SKM-1 (cell line): ENCODE measurements at regions not wholly inside any gene's neighbourhood (a gene's known extent, or its start where the extent isn't known, plus 50 kb on each side); places are given as distances from the start of the nearest gene placed in this dataset.
"Not testable (repeated sequence)": the region's sequence is repeated elsewhere in the genome, so short reads cannot be mapped to it uniquely, and the experiment has no call there.

Experiments
- DNase-seq: peaks from one replicate; lab custom pipeline; 2025; ENCODE audit not compliant: unreplicated experiment; lab: John Stamatoyannopoulos, UW

DNA sequence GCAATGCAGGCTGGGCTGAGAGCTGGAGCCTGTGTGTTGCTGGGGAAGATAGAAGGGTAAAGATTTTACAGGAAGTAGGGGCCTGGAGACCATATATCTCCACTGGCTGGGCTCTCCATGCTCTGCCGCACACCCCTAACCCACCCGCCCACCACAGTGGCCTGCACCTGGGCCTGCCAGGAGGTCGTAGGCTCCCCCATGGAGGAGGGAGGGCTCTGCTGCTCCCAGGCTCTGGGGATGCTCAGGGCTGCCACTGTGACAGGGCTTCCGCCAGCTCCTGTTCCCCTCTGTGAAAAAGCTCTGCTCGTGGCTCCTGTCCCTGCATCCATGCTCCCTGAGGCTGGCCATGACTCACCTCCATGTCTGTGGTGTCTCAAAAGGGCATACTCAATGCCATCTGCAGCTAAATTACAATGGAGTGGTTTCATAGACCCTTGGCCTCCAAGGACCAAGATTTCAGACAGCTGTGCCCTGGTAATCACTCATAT is 106.0 kb downstream of the CXCL12 start:
- DNase-seq = no peak

DNA sequence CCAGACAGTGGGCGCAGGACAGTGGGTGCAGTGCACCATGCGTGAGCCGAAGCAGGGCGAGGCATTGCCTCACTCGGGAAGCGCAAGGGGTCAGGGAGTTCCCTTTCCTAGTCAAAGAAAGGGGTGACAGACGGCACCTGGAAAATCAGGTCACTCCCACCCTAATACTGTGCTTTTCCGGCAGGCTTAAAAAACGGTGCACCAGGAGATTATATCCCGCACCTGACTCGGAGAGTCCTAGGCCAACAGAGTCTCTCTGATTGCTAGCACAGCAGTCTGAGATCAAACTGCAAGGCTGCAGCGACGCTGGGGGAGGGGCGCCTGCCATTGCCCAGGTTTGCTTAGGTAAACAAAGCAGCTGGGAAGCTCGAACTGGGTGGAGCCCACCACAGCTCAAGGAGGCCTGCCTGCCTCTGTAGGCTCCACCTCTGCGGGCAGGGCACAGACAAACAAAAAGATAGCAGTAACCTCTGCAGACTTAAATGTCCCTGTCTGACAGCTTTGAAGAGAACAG is 116.4 kb downstream of the CXCL12 start:
- not testable (repeated sequence) for DNase-seq

GRCh38 chr10:44267007-44267406 is 117.9 kb downstream of the CXCL12 start:
- no peak for DNase-seq

GRCh38 chr10:44264244-44264643 is 120.7 kb downstream of the CXCL12 start:
- no peak for DNase-seq

GRCh38 chr10:44263771-44264170 is 121.1 kb downstream of the CXCL12 start:
- no peak for DNase-seq

DNA sequence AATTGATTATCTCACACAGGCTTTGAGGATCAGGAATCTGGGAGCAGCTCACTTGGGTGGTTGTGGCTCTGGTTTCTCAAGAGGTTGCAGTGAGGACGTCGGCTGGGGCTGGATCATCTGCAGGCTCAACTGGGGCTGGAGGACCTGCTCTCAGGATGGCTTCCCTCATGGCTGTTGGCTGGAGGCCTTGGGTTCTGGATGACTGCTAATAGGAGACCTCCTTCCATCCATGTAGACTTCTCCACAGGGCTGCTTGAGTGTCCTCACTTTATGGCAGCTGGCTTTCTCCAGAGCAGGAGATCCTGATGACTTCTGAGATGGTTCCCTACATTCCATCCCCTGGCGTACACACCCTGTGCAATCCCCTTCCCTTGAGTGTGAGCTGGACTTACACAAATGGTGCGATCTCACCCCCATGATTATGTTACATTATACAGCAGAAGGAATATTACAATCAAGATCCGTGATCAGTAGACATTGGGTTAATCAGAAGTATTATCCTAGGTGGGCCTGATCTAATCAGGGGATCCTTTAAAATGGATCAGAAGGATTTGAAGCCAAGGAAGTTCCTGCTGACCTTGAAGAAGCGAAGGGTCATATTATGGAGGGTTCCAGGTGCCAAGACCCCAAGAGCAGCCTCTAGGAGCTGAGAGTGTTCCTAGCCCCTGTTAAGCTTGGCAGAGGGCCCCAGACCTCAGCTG is 122.2 kb downstream of the CXCL12 start:
- DNase-seq = no peak

- no peak for DNase-seq
These were observed 123.0 kb downstream of the CXCL12 start for GRCh38 chr10:44261710-44262455.

DNA sequence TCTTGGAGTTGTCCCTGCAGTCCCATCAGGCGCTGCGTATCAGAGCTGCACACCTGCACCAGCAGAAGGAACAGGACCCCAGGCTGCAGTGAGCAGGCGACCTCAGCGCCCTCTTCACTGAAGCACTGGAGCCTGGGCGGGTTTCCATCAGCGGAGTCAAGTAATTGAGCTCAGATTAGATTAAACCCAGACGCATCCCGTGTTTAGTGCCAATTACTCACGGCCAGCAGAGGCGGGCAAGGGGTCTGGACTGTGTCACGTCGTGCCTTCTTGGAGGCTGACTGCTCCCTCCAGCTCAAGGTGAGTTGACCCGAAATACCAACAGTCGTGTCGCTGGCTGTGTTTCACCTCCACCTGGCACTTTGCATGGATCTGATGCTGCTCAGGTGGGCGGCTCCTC is 123.6 kb downstream of the CXCL12 start:
- no peak for DNase-seq

DNA sequence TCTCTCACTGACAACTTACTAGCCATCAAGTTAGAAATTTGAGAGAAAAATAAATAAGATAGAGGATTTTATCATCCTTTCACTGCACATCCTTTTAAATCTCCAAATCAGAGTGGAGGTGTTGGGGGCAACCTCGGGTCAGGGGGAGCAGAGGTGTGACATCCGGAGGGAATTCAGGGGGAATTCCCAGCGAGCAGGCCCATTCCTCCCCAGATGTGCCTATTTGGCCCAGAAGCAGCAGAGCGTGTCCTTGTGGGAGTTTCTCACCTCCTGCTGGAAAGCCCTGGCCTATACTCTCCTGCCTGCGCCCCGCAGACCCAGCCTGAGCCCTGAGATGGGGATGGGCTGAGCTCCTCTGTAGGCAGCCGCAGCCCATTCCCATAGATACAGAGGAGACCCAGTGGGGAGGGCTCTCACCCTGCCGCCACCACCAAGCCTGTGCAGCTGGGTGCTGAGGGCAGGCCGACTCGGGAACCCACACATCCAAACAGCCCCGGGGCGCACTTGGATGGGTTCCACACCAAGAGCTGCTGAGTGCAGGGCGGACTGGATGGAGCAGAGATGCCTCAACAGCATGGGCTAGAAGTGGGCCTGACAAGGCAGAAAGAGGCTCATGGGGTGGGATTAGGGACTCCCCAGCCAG is 124.5 kb downstream of the CXCL12 start:
- DNase-seq = no peak

GRCh38 chr10:44259090-44259874 is 125.6 kb downstream of the CXCL12 start:
- DNase-seq = no peak

- no peak for DNase-seq
These were observed 126.3 kb downstream of the CXCL12 start for GRCh38 chr10:44258460-44259089.

DNA sequence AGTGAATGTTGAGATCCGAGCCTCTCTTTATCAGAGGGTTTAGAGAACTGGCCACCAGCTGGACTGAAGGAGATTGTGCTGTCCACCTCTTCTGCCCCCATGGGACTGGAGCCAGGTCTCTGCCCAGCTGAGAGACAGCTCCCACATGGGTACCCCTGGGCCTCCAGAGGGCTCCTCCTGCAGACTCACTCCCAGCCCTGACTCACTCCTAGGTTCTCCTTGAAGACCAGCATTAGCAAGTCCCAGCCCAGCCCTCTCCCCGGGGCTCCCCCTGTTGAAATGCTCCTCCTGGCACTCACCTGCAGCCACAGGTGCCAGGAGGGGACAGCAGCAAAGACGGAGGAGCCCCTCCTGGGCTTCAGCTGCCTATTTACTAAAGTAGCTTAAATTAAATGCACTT is 126.9 kb downstream of the CXCL12 start:
- DNase-seq = no peak

DNA sequence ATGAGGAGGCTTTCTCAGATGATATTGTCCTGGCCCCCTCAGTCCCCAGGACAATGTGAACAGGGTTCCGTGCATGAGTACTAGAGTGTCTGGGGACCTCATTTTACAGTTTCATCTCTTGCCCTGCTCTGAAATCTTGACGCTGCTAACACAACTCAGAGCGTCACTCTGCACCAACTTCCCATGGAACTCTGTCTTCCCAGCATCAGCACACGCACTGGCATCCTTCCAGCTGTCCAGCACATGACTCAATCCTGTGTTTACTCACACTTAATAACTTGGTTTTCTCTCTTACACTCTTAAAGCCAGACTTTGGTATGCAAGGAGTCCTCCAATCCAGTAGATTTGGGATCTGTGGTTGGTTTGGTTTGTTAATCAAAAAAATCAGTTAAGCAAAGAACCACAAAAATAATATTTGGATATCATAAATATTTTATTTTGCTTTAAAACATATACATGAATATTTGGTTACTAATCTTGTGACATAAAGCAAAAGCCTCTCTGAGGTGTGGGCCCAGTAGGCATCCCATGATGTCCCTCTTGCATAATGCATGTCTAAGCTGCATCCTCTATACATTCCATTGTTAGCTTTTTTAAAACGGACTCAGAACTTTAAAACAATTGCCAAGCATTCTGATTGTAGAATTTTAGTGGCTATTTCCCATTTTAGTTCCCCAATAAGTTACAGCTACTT is 131.0 kb downstream of the CXCL12 start:
- DNase-seq = no peak

- not testable (repeated sequence) for DNase-seq
These were observed 132.3 kb downstream of the CXCL12 start for GRCh38 chr10:44252631-44253030.

- DNase-seq = not testable (repeated sequence)
These were observed 135.0 kb downstream of the CXCL12 start for GRCh38 chr10:44249933-44250332.

DNA sequence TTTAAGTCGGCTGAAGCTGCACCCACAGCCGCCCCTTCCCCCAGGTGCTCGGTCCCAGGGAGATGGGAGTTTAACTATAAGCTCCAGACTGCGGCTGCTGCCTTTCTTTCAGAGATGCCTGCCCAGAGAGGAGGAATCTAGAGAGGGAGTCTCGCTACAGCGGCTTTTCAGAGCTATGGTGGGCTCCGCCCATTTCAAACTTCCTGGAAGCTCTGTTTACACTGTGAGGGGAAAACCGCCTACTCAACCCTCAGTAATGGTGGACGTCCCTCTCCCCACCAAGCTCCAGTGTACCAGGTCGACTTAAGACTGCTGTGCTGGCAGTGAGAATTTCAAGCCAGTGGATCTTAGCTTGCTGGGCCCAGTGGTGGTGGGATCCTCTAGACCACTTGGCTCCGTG is 135.4 kb downstream of the CXCL12 start:
- DNase-seq = no peak

GRCh38 chr10:44246700-44247099 is 138.2 kb downstream of the CXCL12 start:
- not testable (repeated sequence) for DNase-seq

DNA sequence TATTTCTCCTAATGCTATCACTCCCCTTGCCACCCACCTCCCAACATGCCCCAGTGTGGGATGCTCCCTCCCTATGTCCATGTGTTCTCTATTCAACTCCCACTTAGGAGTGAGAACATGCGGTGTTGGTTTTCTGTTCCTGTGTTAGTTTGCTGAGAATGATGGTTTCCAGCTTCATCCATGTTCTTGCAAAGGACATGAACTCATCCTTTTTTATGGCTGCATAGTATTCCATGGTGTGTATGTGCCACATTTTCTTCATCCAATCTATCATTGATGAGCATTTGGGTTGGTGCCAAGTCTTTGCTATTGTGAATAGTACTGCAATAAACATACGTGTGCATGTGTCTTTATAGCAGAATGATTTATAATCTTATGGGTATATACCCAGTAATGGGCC is 138.6 kb downstream of the CXCL12 start:
- DNase-seq = not testable (repeated sequence)

DNA sequence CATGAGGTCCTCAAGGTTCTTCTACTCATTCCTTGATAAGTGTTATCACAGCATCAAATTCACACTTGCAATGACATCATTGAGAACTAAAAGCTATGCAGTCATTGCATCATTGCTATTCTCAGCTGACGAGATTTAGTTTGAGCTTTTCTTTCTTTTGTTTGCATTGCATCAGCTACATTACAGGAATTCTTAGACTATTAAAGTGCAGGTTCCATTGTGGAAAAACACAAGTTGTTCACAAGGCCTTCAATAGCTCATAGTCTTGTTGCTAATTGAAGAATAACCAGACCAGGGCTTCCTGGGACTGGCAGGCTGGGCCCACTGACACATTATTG is 139.3 kb downstream of the CXCL12 start:
- no peak for DNase-seq
